Fibroblast of upper back skin (primary cell): ENCODE measurements at regions not wholly inside any gene's neighbourhood (a gene's known extent, or its start where the extent isn't known, plus 50 kb on each side); places are given as distances from the start of the nearest gene placed in this dataset.

ENCODE experiments used
- DNase-seq: peaks from one replicate; pipeline ENCODE4 v3.0.0-alpha.2; 2013

DNA sequence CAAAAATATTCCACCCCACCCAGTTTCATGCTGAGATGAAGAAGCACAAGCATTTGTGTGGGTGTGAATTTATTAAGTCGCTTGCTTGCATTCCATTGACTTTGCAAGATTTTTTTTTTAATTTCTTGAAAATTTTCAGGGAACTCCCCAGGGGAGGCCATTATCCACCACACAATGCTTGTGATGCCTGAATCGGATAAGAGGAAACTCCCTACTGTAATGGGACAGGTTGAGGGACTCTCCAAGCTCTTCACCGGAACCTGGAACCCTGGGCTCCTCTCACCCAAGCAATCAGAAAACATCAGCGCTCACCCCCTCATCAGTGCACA, 153.6 kb upstream of the ZMIZ1 start:
- DNase-seq, result no peak

DNA sequence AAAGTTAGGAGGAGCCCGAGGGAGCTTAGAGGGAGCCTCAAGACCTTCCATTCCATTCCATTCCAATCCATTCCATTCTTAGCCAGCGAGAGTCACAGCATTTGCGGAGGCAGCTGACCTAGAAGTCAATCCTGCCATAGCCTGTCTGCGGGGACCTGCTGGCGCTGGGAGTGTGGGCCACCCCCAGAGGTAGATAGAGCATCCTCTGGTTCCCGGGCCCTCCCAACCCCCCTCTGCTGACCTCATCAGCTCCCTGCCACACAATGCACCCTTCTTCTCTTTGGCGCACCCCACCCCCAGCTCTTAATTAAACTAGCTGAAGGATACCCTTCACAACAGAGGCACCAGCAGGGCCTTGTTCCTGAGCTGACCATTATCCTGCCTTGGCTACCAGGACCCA, 152.5 kb upstream of the ZMIZ1 start:
- no peak for DNase-seq

- DNase-seq, result no peak
These were observed 149.4 kb upstream of the ZMIZ1 start for GRCh38 chr10:78919181-78919966.

- DNase-seq, result no peak
These were observed 148.8 kb upstream of the ZMIZ1 start for GRCh38 chr10:78920011-78920410.

DNA sequence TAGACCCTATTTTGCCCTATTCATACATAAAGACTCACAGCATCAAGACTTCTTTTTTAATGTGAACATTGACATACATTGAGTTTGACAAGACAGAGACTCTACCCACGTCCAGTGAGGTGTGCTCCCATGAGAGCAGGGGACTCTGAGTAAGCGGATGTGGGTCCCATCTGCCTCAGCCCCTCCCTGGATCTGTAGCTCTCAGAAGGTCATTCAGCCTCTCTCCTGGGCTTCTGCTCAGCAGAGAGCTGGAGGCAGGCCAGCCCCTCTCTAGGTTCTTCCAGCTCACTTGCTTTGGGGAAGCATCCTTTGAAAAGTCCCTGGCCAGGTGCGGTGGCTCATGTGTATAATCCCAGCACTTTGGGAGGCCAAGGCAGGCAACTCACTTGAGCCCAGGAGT, 146.9 kb upstream of the ZMIZ1 start:
- no peak for DNase-seq

DNA sequence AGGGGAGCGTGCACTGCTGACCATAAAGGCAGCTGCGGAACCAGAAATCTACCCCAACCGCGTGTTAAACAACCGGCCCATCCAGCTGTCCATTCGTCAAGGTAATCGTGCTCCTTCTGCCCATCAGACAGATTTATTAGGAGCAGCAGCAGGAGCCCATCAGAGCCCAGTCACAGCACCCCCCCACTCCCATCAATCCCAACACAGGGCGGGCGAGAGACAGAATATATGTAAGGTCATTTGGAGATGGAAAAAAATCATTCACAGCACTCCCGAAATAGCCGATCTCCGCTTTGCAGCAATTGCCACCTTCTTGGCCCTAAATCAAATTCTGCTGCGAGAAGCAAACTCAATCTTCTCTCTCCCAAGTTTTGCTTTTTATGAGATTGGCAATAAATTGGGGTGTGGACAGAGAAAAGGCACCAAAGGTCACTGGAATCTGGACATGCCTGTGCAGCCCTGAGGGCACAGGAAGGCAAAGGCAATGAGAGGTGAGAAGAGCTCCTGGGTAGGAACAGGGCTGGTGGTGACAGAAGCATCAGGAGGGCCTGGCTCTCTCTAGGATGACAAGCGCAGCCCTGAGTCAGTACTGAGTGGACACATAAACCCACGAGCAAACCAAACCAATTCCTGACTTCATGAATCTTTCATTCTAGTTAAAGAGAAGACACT, 145.0 kb upstream of the ZMIZ1 start:
- DNase-seq, result no peak

- DNase-seq, result no peak
These were observed 144.3 kb upstream of the ZMIZ1 start for GRCh38 chr10:78924319-78925003.

- no peak for DNase-seq
These were observed 143.5 kb upstream of the ZMIZ1 start for GRCh38 chr10:78925275-78925674.

- peak; percentile 96 for DNase-seq
These were observed 142.9 kb upstream of the ZMIZ1 start for GRCh38 chr10:78925800-78926319.

DNA sequence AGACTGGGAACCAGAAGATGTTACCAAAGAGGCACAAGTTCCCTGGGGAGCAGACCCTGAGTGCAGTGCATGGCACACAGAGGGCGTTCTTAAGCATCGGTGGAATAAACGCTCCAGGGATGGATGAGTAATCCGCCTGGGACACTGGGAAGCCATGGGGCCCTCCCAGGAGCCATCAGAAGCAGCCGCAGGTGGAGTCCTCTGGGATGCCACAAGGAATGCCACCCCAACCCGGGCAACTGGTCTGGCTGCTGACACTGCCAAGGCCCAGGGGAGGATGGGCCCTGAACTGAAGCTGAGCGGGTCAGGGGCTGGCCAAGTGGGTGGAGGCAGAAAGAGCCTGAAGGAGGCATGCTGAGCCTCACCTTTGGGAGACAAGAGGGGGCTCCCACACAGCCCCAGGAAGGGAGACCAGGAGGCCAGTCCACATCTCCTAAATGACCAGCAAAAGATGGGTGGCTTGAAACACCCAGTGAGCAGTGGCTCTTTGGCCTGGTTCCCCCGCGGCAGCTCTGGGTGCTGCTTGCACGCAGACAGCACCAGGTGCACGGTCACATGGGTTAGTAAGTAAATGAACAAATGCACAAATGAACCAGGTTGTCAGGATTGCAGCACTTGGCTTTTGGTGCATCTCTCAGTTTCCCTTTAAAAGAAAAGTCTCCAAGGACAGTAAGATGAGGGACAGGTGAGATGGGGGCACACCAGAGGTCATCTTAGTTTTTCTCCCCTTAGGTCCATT, 141.3 kb upstream of the ZMIZ1 start:
- no peak for DNase-seq

DNA sequence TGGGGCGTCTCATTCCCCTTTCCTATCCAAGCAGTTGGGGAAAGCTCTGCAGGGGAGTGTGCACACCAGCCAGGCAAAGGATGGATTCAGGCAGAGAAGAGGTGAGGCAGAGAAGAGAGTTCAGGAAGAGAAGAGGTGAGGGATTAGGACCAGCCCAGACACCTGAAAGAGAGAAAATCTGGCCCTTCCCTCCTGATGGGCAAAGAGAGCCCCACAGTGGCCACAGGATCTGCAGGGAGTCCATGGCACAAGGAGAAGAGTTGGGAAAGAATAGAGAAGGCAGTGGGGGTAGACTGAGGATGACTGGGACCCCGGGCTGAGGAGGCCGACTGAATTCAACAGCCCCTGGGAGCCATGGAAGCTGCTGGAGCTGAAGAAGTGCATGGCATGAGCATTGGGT, 140.4 kb upstream of the ZMIZ1 start:
- no peak for DNase-seq

- no peak for DNase-seq
These were observed 139.2 kb upstream of the ZMIZ1 start for GRCh38 chr10:78929541-78929940.

- DNase-seq, result peak; percentile 96
These were observed 137.3 kb upstream of the ZMIZ1 start for GRCh38 chr10:78931321-78932053.

DNA sequence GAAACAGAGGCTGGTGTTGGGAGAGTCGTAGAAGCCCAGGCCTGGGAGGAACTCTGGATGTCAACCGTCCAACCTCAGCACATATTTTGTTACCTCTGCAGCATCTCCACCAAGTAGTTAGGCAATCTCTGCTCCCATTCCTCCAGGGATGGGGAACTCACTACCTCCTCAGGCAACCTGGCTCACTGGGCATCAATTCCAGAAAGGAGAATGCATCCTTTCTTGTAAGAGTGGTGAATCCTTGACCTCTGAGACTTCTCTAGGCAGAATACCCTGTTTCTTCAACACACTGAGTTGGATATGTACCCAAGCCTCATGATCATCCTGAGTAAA, 136.7 kb upstream of the ZMIZ1 start:
- no peak for DNase-seq

- no peak for DNase-seq
These were observed 135.9 kb upstream of the ZMIZ1 start for GRCh38 chr10:78932861-78933260.

DNA sequence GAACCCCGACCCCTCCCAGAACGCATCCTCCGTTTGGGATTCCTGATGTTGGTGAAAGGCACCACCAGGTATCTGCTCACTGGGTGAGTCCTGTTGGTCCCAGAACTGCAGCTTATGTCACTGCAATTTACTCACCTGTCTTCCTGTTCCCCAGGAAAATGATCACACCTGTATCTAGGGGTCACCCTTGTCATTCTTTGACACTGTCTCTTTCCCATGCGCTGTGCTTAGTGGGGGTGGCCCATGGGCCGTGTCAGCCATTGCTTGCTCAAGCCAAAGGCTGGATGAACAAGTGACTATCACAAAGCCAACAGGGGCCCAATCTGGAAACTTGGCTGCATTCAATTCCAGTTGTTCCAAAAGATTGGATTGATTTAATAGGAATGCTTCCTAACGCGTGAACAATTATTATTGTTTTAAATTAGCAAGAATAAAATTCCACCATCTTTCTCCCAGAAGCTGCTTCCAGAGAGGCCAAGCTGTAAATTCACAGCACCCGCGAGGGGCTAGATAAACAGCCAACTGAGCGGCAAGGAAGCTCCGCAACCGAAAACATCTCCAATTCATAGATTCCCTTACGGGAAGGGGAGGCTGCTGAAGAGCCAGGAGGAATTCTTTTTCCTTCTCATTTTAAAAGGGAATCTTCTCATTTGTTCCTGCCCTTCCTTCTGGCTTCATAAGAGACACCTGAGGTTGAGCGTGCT, 134.8 kb upstream of the ZMIZ1 start:
- DNase-seq, result no peak

GRCh38 chr10:78934532-78934898, 134.3 kb upstream of the ZMIZ1 start:
- DNase-seq, result peak; percentile 32

DNA sequence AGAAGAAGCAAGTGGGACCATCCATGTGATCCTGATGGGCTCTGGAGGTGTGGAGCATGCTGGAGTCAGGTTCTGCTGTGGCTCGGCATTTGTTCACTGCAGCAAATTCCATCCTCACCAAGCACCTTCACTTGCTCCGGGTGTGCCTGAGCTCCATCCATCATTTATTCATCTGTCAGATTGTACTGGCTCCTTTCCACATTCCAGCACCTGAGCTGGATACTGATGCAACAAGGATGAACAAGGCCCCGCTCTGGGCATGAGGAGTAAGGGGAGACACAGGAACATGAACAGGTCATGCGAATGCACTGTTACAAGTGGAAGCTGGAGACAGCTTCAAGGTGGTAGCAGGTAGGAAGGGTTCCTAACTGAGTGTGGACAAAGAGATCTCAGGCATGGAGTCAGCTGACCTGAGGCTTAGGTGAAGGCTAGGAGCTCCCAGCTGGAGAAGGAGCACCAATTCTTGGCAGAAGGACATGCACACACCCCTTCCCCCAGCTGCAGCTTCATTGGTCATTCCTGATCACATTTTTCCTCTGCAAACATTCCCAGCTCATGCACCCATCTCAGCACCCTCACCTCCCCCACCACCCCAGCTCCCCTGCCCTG, 133.7 kb upstream of the ZMIZ1 start:
- no peak for DNase-seq

DNA sequence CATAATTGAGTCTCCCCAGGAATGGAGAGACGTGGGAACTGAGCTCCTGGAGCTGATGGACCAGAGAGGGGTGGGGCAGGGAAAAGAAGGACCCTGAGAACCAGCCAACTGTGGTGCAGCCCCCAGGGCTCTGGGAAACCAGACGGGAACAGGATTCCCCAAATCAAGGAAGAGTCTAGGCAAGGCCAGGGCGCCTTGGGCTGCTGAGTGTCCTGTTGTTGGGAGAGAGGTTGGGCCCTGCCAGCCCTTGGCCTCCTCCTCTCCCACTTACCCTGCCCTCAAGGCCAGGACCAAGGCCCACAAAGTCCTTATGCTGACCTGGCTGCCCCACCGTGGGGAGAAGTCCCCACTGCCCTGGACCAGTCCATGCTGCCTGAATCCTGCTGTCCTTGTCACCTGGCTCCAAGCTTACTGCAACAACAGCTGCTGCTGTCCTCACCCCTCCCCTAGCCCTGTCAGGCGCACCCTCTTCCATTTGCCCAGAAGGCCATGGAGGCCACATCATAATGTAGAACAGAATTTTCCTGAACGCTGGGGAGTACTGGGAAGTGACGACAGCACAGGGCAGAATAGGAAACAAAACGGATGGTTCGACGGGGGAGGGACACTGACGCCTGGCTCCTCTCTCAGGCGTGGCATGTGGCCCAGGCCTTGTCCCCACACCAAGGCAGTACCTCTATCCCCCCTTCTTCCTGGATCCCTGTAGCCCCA, 132.9 kb upstream of the ZMIZ1 start:
- DNase-seq, result no peak

DNA sequence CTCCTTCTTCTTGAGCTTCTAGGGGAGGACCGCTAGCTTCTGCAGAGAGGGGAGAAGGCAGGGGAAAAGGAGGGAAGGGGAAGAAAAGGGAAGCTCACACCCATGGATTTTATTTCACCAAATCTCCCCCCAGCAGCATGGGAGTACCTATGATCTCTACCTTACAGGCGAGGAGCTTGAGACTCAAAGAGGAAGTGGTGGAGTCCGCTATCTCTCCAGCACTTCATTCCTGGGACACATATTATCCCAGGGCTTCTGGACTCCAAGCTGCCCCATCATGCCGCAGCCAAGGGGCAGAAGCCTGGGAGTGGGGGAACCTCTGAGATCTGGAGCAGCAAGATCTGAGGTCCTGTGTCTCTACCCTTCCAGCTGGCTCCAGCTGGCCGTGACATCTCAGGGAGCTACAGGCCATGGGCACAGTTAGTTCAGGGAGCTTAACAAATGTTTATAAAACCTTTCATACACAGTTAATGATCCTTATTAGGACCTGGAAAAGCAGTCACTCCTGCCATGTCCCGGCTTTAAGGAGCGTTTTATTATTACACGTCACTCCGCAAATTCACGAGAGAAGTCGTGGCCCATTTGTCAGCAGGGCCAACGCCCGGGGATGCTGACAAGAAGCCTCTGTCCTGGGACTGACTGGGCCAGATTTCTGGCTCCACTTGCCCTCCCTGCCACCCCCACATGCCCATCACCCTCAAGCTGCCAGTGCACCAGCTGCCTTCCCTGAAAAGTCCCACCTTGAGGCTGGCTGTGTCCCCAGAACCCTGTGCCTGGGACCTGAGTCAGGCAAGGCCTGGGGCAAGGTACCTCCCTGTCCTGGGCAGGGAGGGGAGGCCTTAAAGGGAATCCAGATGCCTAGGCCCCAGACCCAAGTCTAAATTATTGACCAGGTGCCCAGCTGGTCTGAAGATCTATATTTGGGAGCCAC, 132.1 kb upstream of the ZMIZ1 start:
- DNase-seq, result no peak
